Right kidney (tissue), 1 donor: ENCODE measurements at regions not wholly inside any gene's neighbourhood (a gene's known extent, or its start where the extent isn't known, plus 50 kb on each side); places are given as distances from the start of the nearest gene placed in this dataset.
"Not testable (repeated sequence)": the region's sequence is repeated elsewhere in the genome, so short reads cannot be mapped to it uniquely, and the experiment has no call there.

ENCODE experiments used
- DNase-seq: peaks from one replicate; pipeline ENCODE4 v3.0.0-alpha.2; 2016

DNA sequence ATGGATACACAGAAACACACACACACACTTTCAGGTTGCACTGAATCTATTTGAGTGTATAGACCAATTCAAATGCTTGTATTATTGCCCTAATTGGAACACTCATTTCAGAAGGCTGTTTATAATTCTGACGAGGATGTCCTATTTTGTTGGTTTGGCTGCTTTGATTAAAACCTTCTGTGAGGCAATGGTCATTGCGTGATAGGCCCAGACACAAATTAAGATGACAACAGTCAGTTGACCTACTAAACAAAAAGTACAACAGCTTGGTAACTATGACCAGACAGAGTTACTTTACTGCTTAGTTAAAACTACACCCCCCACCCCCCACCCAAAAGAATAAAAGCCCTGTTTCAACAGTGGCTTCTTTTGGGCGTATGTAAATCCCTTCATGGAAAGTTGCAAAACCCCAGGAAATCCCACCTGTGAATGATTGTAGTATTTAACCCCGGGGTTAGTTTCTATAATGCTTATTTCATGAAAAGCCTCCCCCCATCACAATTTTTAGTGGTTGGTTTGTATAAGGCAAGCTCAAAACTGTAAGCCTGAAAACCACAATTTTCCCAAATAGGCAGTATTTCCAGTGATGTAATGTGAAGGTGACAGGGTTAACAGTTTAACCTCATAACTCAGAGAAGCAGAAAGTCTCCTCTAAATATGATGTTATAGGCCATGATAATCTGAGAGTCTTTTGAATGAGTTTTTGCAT lies 340.8 kb downstream of the FGF10 start:
- DNase-seq: peak; percentile 23

DNA sequence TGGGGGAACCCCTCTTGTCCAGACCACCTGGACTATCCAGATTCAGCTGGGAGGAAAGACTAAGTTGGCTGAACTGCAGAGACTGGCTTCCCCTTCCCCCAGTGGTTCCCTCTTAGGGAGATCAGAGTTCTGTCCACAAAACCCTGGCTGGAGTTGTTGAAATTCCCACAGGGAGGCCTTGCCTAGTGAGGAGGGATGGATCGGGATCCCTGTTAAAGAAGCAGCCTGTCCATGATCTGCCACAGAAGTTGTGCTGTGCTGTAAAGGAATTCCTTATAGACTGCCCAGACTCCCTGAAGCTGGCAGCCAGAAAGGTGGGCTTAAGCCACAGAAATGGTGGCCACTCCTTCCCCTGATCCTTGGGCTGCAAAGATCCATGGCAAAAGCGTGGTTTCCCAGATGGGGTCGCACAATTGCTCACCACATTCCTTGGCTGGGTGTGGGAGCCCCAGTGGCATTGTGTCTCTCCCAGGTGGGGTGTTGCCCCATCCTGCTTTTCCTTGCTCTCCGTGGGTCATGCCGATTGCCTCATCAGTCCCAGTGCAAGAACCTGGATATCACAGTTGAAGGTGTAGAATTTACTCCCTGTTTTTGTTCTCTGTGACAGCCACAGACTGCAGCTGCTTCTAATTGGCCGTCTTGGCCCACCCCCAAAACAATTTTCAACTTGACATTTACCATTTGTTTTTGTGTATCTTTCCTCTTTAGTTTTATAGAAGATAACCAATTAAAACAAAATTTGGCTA lies 342.4 kb downstream of the FGF10 start:
- DNase-seq: peak; percentile 16

DNA sequence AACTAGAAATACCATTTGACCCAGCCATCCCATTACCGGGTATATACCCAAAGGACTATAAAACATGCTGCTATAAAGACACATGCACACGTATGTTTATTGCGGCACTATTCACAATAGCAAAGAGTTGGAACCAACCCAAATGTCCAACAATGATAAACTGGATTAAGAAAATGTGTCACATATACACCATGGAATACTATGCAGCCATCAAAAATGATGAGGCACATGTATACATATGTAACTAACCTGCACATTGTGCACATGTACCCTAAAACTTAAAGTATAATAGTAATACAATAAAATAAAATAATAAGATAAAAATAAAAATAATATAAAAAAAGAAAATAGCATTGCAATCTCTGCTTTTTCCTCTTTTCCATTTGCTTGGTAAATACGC lies 344.7 kb downstream of the FGF10 start:
- not testable (repeated sequence) for DNase-seq

DNA sequence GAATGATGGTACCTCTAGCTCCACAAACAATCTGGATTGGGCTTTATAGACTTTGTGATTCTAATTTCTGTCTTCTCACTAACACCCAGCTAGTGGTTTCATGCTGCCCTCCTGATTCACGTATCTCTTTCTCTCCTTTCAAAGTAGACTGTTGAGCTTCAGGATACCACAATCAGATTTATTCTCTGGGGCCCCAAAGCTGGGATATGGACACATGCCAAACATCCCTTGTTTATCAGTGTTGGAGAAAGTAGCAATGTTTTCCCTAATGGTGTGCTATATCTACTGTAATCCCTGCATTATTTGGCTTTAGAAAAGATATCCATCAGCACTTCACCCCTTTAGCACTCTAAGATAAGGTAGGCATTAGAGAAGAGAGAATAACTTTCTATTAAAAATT lies 361.0 kb downstream of the FGF10 start:
- no peak for DNase-seq

DNA sequence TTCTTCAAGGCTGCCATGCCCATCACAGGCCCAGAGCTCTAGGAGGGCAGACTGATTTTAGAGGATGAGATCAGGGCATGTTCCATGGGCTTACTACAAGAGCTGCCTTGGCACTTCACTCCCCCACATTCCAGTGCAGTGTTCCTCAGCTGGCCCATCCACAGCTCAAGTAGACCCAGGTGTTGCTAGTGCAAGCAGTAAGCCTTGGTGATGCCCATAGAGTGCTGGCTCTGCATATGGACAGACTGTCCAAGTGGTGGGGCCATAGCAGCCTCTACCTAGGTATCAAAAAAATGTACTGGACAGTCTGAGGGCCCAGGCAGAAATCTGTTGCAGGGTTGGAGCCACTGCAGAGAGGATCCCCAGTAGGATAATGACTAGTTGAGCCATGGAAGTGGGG lies 366.6 kb downstream of the FGF10 start:
- DNase-seq: no peak

DNA sequence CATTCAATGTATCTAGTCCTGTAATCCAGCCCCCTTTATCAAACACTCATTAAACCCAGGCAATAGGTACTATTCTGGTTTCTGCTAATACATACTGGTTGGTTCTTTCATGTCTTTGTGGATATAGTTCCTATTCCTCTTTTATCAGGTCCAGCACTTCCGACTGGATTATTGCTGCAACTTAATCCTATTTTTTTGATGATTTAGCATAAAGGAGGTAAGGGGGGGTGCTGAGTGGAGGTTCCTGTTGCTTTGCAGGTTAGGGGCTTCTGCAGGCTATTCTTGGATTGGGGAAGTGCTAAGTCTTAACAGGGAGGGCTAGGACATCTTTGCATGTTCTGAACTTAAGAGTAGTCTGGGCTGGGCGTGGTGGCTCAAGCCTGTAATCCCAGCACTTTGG lies 377.7 kb downstream of the FGF10 start:
- no peak for DNase-seq

DNA sequence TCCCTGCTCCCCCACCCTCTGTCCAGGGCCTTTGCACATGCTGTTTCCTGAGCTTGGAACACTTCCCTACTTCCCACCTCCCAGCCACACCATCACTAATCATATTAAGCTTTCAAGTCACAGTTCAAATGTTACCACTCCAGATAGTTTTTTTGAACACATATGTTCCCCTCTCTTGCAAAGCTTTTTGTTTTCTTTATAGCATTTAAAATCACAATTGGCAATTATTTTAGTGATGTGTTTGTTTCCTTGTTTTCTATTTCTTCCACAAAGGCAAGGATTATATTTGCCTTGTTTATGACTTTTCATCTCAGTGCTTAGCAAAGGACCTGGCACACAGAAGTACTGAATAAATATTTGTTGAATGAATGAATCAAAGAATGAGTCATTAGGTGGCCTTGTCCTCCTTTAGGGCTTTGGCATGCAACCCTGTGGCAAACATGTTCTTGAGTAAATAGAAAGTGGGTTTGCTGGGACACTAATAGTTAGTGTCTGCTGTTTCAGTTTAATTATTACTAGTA lies 386.8 kb downstream of the FGF10 start:
- DNase-seq: no peak

DNA sequence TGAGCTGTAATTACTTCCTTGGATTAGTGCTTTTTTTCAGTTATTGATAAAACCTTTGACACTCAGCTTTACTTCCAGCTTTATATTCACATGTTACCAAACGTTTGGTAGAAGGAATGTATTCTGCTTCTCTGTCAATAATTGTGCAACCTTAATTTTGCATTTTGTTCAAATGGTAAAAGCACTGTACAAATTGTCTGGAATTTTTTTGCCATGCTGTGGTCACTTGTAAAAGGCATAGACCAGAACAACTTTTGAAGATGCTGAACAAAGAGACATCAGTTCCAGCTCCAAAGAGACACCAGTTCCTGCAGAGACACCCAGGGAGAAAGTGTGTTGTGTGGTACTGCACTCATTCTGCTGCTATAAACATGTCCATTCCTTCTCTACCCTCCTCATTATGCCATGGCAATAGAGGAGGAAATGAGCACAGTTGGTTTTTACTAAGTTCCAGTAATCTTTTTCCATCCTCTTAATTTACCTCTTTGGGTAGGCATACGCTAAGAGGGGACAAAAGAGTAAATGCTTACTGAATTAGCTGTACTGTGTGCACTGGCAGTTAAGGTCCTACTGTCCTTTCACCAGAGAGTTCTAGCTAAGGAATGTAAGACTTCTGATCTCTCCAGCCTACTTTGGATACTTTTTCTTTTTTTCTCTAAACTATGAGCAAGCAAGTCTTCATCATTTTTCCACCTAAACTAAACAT lies 387.4 kb downstream of the FGF10 start:
- no peak for DNase-seq

DNA sequence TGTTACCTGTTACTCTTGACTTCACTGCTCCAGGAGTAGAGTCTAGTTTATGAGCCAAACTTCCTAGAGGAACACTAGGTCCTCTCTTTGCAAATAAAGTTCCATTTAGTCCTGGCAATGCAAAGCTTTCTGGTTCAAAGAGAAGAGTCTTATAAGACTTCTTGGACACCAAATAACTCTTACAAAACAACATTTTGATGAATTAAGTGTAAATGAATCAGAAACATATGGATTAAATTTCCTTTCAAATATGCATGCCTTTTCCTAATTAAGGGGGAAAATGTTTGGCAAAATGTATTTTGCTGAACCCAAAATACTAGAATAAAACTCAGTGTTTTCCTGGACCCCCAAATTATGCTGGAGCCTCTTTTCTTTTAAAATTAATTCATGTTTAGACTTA lies 388.0 kb downstream of the FGF10 start:
- no peak for DNase-seq

DNA sequence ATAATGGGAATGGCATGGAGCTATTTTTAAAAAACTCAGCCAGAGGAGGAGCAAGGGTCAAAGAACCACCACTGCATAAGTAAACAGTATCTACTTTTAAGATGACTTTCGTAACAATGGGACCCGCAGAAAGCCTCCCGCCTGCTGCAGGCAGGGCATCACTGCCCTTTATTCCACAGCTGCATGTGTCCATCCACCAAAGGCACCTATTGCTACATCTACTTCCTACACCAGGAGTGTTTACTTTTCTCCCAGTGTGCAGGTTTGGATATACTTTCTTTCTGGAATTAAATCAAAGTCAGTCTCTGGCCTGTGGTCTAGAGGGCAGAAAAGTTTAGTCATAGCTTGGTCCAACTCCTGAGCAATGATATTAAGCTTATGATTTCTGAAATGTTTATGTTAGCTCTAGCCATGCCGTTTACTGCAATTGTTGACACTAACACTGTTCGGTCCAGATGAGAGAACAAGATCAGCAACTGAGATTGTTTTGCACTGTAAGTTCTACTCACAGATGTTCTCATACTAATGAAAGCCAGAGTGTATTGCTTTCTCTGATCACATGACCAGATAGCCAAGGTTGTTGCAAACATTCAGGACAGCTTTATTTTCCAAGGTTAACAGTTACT lies 391.5 kb downstream of the FGF10 start:
- no peak for DNase-seq

DNA sequence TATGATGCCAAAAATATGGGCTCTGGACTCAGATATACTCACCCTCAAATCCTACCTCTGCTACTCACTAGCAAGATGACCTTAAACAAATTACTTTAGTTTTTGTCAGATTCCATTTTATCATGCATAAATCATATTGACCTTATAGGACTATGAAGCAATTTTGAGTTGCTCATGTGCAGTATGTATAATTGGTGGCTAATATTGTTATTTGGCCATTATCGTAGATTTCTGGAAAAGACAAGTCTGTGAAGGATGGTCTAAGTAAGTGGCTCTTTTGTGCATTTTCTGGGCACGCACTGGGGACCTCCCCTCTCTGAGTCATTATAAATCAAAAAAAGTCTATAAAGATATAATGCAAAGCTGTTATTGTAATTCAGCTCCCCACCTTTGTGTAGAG lies 393.0 kb downstream of the FGF10 start:
- DNase-seq: no peak

DNA sequence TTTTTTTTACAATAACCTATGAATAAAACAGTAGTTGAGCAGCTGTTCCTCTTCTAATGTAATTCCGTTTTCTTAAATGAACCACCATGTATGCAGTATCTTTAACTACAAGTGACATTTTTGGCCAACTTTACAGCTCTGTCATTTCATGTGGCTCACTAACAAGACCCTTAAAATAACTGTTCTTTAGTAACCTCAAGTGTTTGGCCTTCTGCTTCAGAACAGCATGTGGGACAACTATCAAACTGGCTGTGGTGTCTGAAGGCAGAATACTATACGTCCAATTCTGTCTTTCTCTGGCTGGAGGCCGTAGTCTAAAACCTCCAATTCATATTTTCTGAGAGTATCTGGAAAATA lies 391.4 kb downstream of the NNT start:
- no peak for DNase-seq

DNA sequence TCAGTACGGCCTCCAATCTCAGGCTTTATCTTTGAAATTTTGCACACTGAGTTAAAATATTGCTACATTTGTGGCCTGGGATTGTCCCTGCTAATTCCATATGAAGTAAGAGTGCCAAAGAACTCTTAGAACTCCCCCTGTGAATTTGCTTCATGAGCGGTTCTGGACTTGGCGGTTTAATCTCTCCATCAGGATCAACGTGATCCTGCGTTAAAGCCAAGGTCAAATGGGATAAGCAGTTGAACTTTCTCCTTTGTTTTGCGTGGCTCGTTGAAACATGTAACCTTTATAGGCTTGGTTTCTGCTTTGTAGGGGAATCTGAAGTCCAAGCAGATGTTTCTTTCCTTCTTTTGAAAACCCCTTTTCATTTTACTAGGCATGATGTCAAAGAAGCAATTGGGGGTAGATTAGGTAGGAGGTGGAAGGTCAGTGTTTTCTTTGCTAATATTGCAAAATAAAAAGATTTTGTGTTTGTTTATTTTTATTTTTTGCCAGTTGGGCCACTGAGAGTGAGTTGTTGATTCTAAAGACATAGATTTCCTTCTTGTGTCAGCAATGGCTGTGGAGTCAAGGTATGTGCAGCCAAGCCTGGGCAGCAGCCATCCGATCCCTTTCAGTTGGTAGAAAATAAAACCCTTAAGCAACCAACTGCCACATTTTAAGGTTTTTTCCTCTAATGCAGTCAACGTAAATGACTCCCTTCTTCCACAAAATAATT lies 390.8 kb downstream of the NNT start:
- no peak for DNase-seq

DNA sequence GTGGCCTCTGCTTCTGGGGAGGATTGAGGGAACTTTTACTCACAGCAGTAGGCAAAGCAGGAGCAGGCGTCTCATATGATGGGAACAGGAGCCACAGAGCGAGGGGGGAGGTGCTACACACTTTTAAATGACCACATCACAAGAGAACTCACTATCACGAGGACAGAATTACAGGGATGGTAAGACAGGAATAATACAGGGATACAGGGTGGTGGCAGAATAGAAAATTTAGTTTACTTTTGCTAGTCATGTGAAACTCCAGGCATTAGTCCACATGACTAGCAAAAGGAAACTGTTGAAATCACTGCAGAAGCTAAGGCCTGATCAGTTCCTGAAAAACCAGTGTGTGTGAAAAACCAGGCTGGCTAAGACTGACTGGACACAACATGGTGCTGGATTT lies 382.4 kb downstream of the NNT start:
- no peak for DNase-seq

DNA sequence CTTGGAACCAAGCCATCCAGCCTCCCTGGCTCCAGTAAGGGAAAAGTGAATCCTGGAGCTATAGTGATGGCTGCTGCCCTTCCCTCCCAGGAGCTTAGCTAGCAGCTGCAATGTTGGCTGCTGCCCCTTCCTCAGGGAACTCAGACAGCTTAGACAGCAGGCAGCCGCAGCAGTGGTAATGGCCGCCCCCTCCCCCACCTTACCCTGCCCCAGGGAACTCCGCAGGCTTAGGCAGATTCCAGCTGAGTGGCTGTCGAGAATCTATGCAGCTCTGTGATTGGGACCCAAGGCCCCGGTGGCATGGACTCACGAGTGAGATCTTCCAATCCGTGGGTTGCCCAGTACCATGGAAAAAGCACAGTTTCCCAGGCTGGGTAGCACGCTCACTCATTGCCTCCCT lies 378.6 kb downstream of the NNT start:
- no peak for DNase-seq

DNA sequence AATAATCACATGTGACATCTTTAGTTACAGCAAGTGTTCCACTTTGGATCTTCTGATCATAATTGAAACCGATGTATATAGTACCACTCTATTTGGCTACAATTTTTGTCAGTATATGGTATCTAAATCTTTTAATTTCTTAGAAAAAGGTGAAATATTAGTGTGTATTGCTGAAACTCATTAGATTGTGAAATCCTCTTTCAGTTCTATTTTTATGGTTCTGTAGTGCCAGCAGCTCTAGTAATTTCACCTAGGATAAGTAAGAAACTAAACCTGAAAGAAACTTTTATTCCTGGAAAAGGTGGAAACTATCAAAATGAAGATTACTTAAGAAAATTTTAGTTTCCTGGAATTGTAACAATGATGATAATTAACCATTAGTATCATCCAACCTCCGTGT lies 370.9 kb downstream of the NNT start:
- DNase-seq: no peak

DNA sequence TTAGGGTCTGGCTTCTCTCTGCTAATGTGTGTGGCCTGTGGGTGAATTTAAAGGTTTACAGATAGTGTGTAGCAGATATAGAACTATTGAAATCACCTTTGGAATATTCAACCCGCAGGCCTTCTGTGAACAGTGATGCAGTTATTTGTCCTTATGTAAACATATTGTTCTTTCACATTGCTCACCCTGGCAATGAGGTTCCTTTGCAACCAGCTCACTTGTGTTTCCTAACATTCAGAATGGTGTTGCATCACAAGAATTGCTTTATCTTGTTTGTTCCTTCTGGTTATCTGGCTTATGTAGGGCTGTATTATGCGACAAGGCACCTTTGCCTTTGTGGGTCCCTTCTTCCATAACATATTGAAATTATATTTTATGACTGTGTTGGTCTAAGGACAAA lies 370.3 kb downstream of the NNT start:
- no peak for DNase-seq

DNA sequence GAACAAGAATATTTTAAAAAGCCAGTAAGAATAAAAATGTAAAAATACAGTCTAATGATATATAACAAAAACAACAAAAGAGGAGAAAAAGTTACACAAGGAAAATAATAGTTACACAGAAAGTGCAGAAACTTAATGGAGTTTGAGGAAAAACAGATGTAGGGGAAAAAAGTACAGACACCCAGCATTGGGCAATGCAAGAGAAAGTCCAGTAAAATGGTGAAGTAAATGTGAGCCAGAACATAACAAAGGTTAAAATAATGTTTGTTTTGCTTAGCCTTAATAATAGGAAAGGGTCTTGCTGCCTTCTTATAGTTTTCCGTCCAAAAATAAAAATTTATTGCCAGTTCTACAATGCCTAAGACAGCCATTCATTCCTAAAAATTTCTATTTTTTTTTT lies 364.2 kb downstream of the NNT start:
- no peak for DNase-seq

DNA sequence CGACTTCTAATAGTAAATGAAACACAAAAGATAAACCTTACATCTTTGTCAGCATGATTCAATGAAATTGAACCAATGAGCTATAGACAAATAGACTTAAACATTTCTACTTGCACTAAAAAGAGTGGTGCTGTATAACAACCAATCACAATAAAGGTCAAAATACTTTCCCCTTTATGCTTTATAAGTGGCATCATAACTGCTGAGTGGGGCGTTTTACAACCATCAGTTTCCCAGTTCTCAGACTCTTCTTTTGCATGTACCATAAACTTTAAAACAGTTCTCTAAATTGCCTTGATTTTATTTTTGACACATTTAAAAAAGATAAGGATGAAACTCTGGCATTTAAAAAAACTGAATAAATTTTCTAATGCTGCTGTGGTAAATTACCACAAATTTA lies 356.2 kb downstream of the NNT start:
- DNase-seq: no peak

DNA sequence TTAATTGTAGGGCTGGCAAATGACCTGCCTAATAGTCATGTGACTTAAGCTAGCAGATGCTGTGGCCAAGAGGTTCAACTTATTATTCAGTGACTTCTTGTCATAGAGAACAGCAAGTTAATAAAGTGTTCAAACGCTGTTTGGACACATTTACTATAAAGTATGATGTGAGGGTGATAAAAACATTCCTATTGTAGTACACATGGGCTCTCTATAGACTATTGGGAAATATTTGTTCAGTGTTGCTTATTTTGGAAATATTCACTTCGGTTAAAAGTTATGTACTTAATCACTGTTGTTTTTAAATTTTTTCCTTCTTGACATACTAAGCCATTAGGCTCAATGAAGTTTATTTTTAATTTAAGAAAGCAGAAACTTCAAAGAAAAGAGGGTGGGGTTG lies 345.0 kb downstream of the NNT start:
- DNase-seq: no peak

DNA sequence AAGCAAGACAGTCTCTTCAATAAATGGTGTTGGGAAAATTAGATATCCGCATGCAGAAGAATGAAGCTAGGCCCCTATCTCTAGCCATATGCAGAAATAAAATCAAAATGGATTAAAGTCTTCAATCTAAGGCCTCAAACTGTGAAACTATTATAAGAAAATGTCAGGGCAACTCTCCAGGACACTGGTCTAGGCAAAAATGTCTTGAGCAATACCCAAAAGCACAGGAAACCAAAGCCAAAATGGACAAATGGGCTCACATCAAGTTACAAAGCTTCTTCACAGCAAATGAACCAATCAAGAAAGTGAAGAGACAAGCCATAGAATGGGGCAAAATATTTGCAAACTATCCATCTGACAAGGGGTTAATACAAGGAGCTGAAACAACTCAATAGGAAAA lies 338.8 kb downstream of the NNT start:
- no peak for DNase-seq

DNA sequence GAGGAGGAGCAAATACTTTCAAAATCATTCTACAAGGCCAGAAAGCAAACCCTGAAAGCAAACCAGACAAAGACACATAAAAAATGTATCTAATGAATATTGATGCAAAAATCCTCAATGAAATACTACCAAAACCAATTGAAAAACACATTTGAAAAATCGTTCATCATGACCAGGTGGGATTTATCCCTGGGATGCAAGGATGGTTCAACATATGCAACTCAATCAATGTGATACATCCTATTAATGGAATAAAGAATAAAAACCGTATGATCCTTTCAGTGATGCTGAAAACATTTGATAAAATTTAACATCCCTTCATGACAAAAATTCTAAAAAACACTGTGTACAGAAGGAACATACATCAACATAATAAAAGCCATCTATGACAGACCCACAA lies 337.6 kb downstream of the NNT start:
- no peak for DNase-seq
